ENCODE measurements at regions not wholly inside any gene's neighbourhood (a gene's known extent, or its start where the extent isn't known, plus 50 kb on each side); places are given as distances from the start of the nearest gene placed in this dataset.

GRCh38 chr2:147464737-147465357, 380.0 kb upstream of the ACVR2A start:
- intact Hi-C loops (cut with DNase I): no loop called here
- no peak for DNase-seq
- no peaks in the 10 kb centered on the region for H3K9me3 ChIP-seq (replicated peaks in 1 of 3)
- TF ChIP-seq CTCF (IDR thresholded peaks at IDR 0.05): no peak
- no peak for TF ChIP-seq POLR2A (IDR thresholded peaks at IDR 0.05)
- no peak overlapping the region for H3K27ac ChIP-seq
- no peaks in the 10 kb centered on the region for H3K27me3 ChIP-seq
- H3K36me3 ChIP-seq (replicated peaks in 1 of 2): no peaks in the 10 kb centered on the region
- H3K4me3 ChIP-seq: no peak overlapping the region
- WGBS, 4 donors: 21 to 38% (median 28%) methylated on average over 3 of the region's 3 CpGs
- H3K4me1 ChIP-seq (replicated peaks in 1 of 2): peaks cover 0 to 4% of the 10 kb centered on the region in 2 donors

DNA sequence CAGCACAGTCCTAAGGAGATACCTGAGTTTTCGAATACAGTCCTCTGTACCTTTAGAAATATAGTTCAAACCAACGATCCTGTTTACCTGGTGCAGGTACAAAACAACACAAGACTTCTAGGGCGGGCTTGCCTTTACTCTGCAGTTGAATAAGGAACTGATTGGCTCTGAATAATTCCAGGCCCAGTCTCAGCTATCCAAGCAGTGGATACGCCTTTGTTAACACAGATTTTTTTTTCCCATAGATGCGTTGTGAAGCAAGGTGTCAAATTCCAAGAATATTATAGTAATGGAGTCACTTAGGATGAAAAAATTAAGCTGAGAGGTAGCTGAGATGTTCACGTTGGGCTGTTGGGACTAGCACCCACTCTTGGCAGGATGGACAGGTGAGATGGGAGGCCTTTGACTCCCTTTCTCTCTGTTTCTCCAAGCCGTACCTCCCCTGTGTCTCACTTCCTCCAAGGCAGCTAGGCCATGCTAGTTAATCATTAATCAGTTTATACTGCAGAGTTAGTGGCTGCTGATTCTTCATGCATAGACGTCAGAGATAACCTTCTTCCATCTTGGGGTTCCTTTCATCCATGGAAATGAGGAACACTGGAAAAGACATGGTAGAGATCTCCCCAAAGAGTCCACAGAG, 380.8 kb upstream of the ACVR2A start:
- H3K27ac ChIP-seq: no peak overlapping the region
- intact Hi-C loops (cut with DNase I): no loop called here

DNA sequence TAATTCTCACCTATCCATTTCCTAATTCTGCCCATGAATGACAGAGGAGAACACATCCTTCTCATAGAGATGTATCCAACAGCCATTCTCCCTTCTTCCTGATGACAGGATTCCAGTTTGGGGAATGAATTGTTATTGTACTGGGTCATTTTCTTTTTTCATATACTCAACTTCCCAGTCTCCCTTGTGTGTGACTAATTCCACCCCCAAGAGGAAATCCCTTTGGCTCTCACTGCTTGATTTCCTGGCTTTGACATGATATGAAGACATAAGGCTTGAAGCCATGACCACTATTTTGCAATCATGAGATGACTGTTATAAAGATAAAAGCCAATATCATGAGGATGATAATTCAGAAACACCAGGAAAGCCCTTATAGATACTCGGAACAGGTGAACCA, 384.7 kb upstream of the ACVR2A start:
- Histone ChIP-seq H3K4me1 (replicated peaks in 1 of 2) (peaks cover 0 to 4% of the 10 kb centered on the region in 2 donors), H3K9me3 (replicated peaks in 1 of 3) (no peaks in the 10 kb centered on the region), H3K27ac (no peak overlapping the region), H3K4me3 (no peak overlapping the region), H3K27me3 (no peaks in the 10 kb centered on the region), H3K36me3 (replicated peaks in 1 of 2) (no peaks in the 10 kb centered on the region)
- 74 to 84% (median 75%) methylated on average over 1 of the region's 1 CpG for WGBS, 4 donors
- TF ChIP-seq CTCF (IDR thresholded peaks at IDR 0.05): no peak
- no peak for TF ChIP-seq POLR2A (IDR thresholded peaks at IDR 0.05)
- DNase-seq: peak in 2 of 7 donors; percentile 12 to 24
- intact Hi-C loops (cut with DNase I): no loop called here

More for the DNA sequence above, 380.8 kb upstream of the ACVR2A start:
- H3K4me1 ChIP-seq (replicated peaks in 1 of 2): peaks cover 0 to 4% of the 10 kb centered on the region in 2 donors
- H3K9me3 ChIP-seq (replicated peaks in 1 of 3): no peaks in the 10 kb centered on the region
- no peak for TF ChIP-seq POLR2A (IDR thresholded peaks at IDR 0.05)
- TF ChIP-seq CTCF (IDR thresholded peaks at IDR 0.05): no peak
- DNase-seq: no peak
- H3K36me3 ChIP-seq (replicated peaks in 1 of 2): no peaks in the 10 kb centered on the region
- H3K4me3 ChIP-seq: no peak overlapping the region
- WGBS, 4 donors: 88 to 94% (median 90%) methylated on average over 8 of the region's 8 CpGs
- H3K27me3 ChIP-seq: no peaks in the 10 kb centered on the region

- 71 to 89% (median 80%) methylated on average over 2 of the region's 2 CpGs for WGBS, 4 donors
- no peaks in the 10 kb centered on the region for H3K9me3 ChIP-seq (replicated peaks in 1 of 3)
- TF ChIP-seq CTCF (IDR thresholded peaks at IDR 0.05) (no peak), POLR2A (IDR thresholded peaks at IDR 0.05) (no peak)
- H3K27ac ChIP-seq: no peak overlapping the region
- no peak overlapping the region for H3K4me3 ChIP-seq
- H3K27me3 ChIP-seq: no peaks in the 10 kb centered on the region
- H3K36me3 ChIP-seq (replicated peaks in 1 of 2): no peaks in the 10 kb centered on the region
- no peak for DNase-seq
- intact Hi-C loops (cut with DNase I): no loop called here
- H3K4me1 ChIP-seq (replicated peaks in 1 of 2): no peaks in the 10 kb centered on the region
These were observed 388.1 kb upstream of the ACVR2A start for GRCh38 chr2:147456779-147457178.
